GM23338 (cell line): ENCODE measurements at regions not wholly inside any gene's neighbourhood (a gene's known extent, or its start where the extent isn't known, plus 50 kb on each side); places are given as distances from the start of the nearest gene placed in this dataset.

ENCODE experiments used
- ATAC-seq: fragments of 200-7000 bp; cut with Tn5 transposase; 3 replicates; pipeline ENCODE4 v1.9.1; 2020
- DNase-seq: peaks from one replicate; pipeline ENCODE4 v3.0.0-alpha.2; 2015; ENCODE audit warnings: low spot score
- H2AFZ ChIP-seq: fragments of 200-600 bp; sonication (generic); 2 replicates; pipeline ENCODE4 v1.8.0; 2016; ENCODE audit warnings: antibody characterized with exemption, mild to moderate bottlenecking, moderate library complexity
- H3F3A ChIP-seq: fragments of 200-600 bp; sonication (generic); replicated peaks from 2 replicates; pipeline ENCODE4 v1.8.0; 2017; ENCODE audit warnings: antibody characterized with exemption, mixed run types, low read depth
- H3K27ac ChIP-seq: fragments of 200-600 bp; sonication (generic); 2 replicates; pipeline ENCODE4 v1.6.1; 2016; ENCODE audit warnings: low read depth
- H3K27me3 ChIP-seq: fragments of 200-600 bp; sonication (generic); 2 replicates; pipeline ENCODE4 v1.8.0; 2016; ENCODE audit warnings: mild to moderate bottlenecking, mixed run types, moderate library complexity; ENCODE audit not compliant: insufficient read depth
- H3K36me3 ChIP-seq: fragments of 200-600 bp; sonication (generic); 2 replicates; pipeline ENCODE4 v1.8.0; 2016; ENCODE audit warnings: mild to moderate bottlenecking; ENCODE audit not compliant: insufficient read depth
- H3K4me1 ChIP-seq: fragments of 200-600 bp; sonication (generic); 2 replicates; pipeline ENCODE4 v1.8.0; 2016; ENCODE audit warnings: mild to moderate bottlenecking, moderate library complexity; ENCODE audit not compliant: insufficient read depth
- H3K4me2 ChIP-seq: fragments of 200-600 bp; sonication (generic); 2 replicates; pipeline ENCODE4 v1.7.1; 2017; ENCODE audit warnings: mixed run types
- H3K4me3 ChIP-seq: fragments of 200-600 bp; sonication (generic); 2 replicates; pipeline ENCODE4 v1.6.1; 2016; ENCODE audit warnings: mixed run types
- H3K79me2 ChIP-seq: fragments of 200-600 bp; sonication (generic); replicated peaks from 2 replicates; pipeline ENCODE4 v1.8.0; 2017; ENCODE audit warnings: mild to moderate bottlenecking; ENCODE audit not compliant: insufficient read depth
- H3K9me2 ChIP-seq: fragments of 200-600 bp; sonication (generic); 2 replicates; pipeline ENCODE4 v1.8.0; 2017; ENCODE audit not compliant: insufficient read depth
- H4K20me1 ChIP-seq: fragments of 200-600 bp; sonication (generic); replicated peaks from 2 replicates; pipeline ENCODE4 v1.8.0; 2017; ENCODE audit warnings: mild to moderate bottlenecking; ENCODE audit not compliant: insufficient read depth
- H3K27ac Mint-ChIP-seq: 2 replicates; pipeline ENCODE4 v1.8.0; 2020; ENCODE audit warnings: inconsistent platforms, mild to moderate bottlenecking, moderate library complexity, mixed read lengths
- H3K27me3 Mint-ChIP-seq: 3 replicates; pipeline ENCODE4 v1.8.0; 2022; ENCODE audit warnings: low read depth, mild to moderate bottlenecking, moderate library complexity, mixed read lengths, inconsistent platforms; ENCODE audit not compliant: insufficient read depth, poor library complexity
- H3K36me3 Mint-ChIP-seq: 3 replicates; pipeline ENCODE4 v1.8.0; 2021; ENCODE audit warnings: low read depth, mild to moderate bottlenecking, inconsistent platforms, moderate library complexity, mixed read lengths
- H3K4me1 Mint-ChIP-seq: 3 replicates; pipeline ENCODE4 v1.8.0; 2020; ENCODE audit warnings: mild to moderate bottlenecking, inconsistent platforms, mixed read lengths
- H3K4me3 Mint-ChIP-seq: 3 replicates; pipeline ENCODE4 v1.8.0; 2021; ENCODE audit warnings: moderate library complexity, mild to moderate bottlenecking, inconsistent platforms, mixed read lengths
- H3K9me3 Mint-ChIP-seq: 3 replicates; pipeline ENCODE4 v1.8.0; 2020; ENCODE audit warnings: moderate library complexity, mild to moderate bottlenecking, inconsistent platforms, mixed read lengths
- CTCF ChIP-seq, 2 experiments: fragments of 200-600 bp in 1 of 2; sonication (generic) in 1 of 2; conservative IDR thresholded peaks; 2 replicates each; pipeline versions ENCODE4 v1.5.1 to v1.6.1; 2016 to 2017; ENCODE audit warnings: antibody characterized with exemption in 2 of 2, low read depth in 2 of 2, mild to moderate bottlenecking in 2 of 2, moderate library complexity in 1 of 2
- ETS1 ChIP-seq: IDR thresholded peaks from 2 replicates; pipeline ENCODE4 v1.6.1; 2016; ENCODE audit warnings: antibody characterized with exemption
- EZH2 ChIP-seq: fragments of 200-600 bp; sonication (generic); IDR thresholded peaks from one replicate; pipeline ENCODE4 v1.8.0; 2017; ENCODE audit warnings: antibody characterized with exemption, mild to moderate bottlenecking, low read depth; ENCODE audit not compliant: unreplicated experiment
- EZH2phosphoT487 ChIP-seq: fragments of 200-600 bp; sonication (generic); IDR thresholded peaks from one replicate; pipeline ENCODE4 v1.8.1; 2018; ENCODE audit warnings: antibody characterized with exemption; ENCODE audit not compliant: unreplicated experiment
- JUNB ChIP-seq: IDR thresholded peaks from one replicate; pipeline ENCODE4 v1.6.1; 2016; ENCODE audit warnings: antibody characterized with exemption; ENCODE audit not compliant: unreplicated experiment
- POLR2AphosphoS5 ChIP-seq: IDR thresholded peaks from 2 replicates; pipeline ENCODE4 v1.6.1; 2016; ENCODE audit warnings: antibody characterized with exemption, low read depth
- REST ChIP-seq: IDR thresholded peaks from one replicate; pipeline ENCODE4 v1.6.1; 2018; ENCODE audit warnings: antibody characterized with exemption; ENCODE audit not compliant: unreplicated experiment
- STAT1 ChIP-seq: IDR thresholded peaks from one replicate; pipeline ENCODE4 v1.6.1; 2016; ENCODE audit warnings: antibody characterized with exemption; ENCODE audit not compliant: unreplicated experiment
- ZNF114 ChIP-seq: fragments of 250-450 bp; sonication (Bioruptor Pico); IDR thresholded peaks from 2 replicates; pipeline ENCODE4 v1.5.0; 2020; ENCODE audit warnings: mild to moderate bottlenecking, moderate library complexity
- ZNF331 ChIP-seq: fragments of 250-450 bp; sonication (Bioruptor Pico); IDR thresholded peaks from 2 replicates; pipeline ENCODE4 v1.5.0; 2020; ENCODE audit warnings: low read depth, mild to moderate bottlenecking, moderate library complexity
- ZNF462 ChIP-seq: fragments of 250-450 bp; sonication (Bioruptor Pico); IDR thresholded peaks from 2 replicates; pipeline ENCODE4 v1.5.0; 2020; ENCODE audit warnings: mild to moderate bottlenecking, moderate library complexity

GRCh38 chr7:38066391-38066790 is 111.7 kb upstream of the STARD3NL start:
- H3F3A ChIP-seq = no peaks in the 10 kb centered on the region
- H3K4me2 ChIP-seq = no peak overlapping the region
- Mint-ChIP-seq H3K36me3 (no peaks in the 10 kb centered on the region), H3K27ac (no peak overlapping the region), H3K9me3 (no peaks in the 10 kb centered on the region), H3K4me1 (peaks cover 23% of the 10 kb centered on the region), H3K27me3 (no peaks in the 10 kb centered on the region), H3K4me3 (no peak overlapping the region)
- peaks cover 10% of the 10 kb centered on the region; the same call in 1 of the 2 replicates for H3K9me2 ChIP-seq
- no peak overlapping the region for H3K4me3 ChIP-seq
- no peaks in the 10 kb centered on the region for H3K79me2 ChIP-seq
- no peaks in the 10 kb centered on the region for H4K20me1 ChIP-seq
- DNase-seq (no peak), ATAC-seq (no peak)
- H3K36me3 ChIP-seq = no peaks in the 10 kb centered on the region
- no peak overlapping the region for H3K27ac ChIP-seq
- H3K4me1 ChIP-seq = peaks cover 9% of the 10 kb centered on the region
- TF ChIP-seq ZNF331 (CRISPR knock-in tag) = no peak
- no peak for TF ChIP-seq REST
- TF ChIP-seq ZNF114 = no peak
- no peak for TF ChIP-seq EZH2phosphoT487
- no peak for TF ChIP-seq JUNB
- no peak for TF ChIP-seq STAT1
- TF ChIP-seq EZH2 = no peak
- no peak for TF ChIP-seq ZNF462 (CRISPR knock-in tag)
- no peak for TF ChIP-seq ETS1
- TF ChIP-seq POLR2AphosphoS5 = no peak
- no peak for TF ChIP-seq CTCF (conservative IDR thresholded peaks at IDR 0.05; ENCODE audit: low read depth in 2 of 2)
- no peak overlapping the region for H2AFZ ChIP-seq
- H3K27me3 ChIP-seq = no peaks in the 10 kb centered on the region
